Osteocyte (in vitro differentiated cells): ENCODE measurements at regions not wholly inside any gene's neighbourhood (a gene's known extent, or its start where the extent isn't known, plus 50 kb on each side); places are given as distances from the start of the nearest gene placed in this dataset.
A peak's percentile ranks its signal among the peaks of the same experiment; 100 is the strongest.
"Not testable (repeated sequence)": the region's sequence is repeated elsewhere in the genome, so short reads cannot be mapped to it uniquely, and the experiment has no call there.

Source experiments
- DNase-seq: peaks from one replicate; pipeline ENCODE4 v3.0.0; 2021; ENCODE audit warnings: mixed read lengths; ENCODE audit not compliant: unreplicated experiment; ENCODE audit errors: extremely low spot score
- H3K27ac Mint-ChIP-seq: one replicate; pipeline ENCODE4 v1.8.0; 2021; ENCODE audit warnings: mild to moderate bottlenecking, mixed read lengths; ENCODE audit not compliant: unreplicated experiment
- H3K27me3 Mint-ChIP-seq: one replicate; pipeline ENCODE4 v1.8.0; 2021; ENCODE audit warnings: mixed read lengths; ENCODE audit not compliant: unreplicated experiment
- H3K36me3 Mint-ChIP-seq: one replicate; pipeline ENCODE4 v1.8.0; 2021; ENCODE audit warnings: mixed read lengths; ENCODE audit not compliant: unreplicated experiment
- H3K4me1 Mint-ChIP-seq: one replicate; pipeline ENCODE4 v1.8.0; 2021; ENCODE audit warnings: mixed read lengths; ENCODE audit not compliant: unreplicated experiment
- H3K4me3 Mint-ChIP-seq: one replicate; pipeline ENCODE4 v1.8.0; 2021; ENCODE audit warnings: mild to moderate bottlenecking, moderate library complexity, mixed read lengths; ENCODE audit not compliant: unreplicated experiment
- H3K9me3 Mint-ChIP-seq: one replicate; pipeline ENCODE4 v1.8.0; 2021; ENCODE audit warnings: mixed read lengths; ENCODE audit not compliant: unreplicated experiment
- TF ChIP-seq, protein P1 (sequence below): fragments of 200-600 bp; sonication (generic); IDR thresholded peaks from 2 replicates; pipeline ENCODE4 v1.5.0; 2021; ENCODE audit warnings: antibody characterized with exemption, mild to moderate bottlenecking, moderate library complexity

- Mint-ChIP-seq H3K27ac (peak overlapping the region; percentile 74), H3K4me3 (no peak overlapping the region), H3K4me1 (peaks cover 40% of the 10 kb centered on the region), H3K27me3 (no peaks in the 10 kb centered on the region), H3K36me3 (no peaks in the 10 kb centered on the region), H3K9me3 (no peaks in the 10 kb centered on the region)
- DNase-seq = no peak
- TF ChIP-seq, protein P1, sequence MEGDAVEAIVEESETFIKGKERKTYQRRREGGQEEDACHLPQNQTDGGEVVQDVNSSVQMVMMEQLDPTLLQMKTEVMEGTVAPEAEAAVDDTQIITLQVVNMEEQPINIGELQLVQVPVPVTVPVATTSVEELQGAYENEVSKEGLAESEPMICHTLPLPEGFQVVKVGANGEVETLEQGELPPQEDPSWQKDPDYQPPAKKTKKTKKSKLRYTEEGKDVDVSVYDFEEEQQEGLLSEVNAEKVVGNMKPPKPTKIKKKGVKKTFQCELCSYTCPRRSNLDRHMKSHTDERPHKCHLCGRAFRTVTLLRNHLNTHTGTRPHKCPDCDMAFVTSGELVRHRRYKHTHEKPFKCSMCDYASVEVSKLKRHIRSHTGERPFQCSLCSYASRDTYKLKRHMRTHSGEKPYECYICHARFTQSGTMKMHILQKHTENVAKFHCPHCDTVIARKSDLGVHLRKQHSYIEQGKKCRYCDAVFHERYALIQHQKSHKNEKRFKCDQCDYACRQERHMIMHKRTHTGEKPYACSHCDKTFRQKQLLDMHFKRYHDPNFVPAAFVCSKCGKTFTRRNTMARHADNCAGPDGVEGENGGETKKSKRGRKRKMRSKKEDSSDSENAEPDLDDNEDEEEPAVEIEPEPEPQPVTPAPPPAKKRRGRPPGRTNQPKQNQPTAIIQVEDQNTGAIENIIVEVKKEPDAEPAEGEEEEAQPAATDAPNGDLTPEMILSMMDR = no peak
Observed at GRCh38 chr5:17021602-17021932, 85.5 kb upstream of the MYO10 start.

GRCh38 chr5:17022296-17022695, 86.2 kb upstream of the MYO10 start:
- Mint-ChIP-seq H3K27ac (peak overlapping the region; percentile 74), H3K27me3 (no peaks in the 10 kb centered on the region), H3K4me1 (peaks cover 40% of the 10 kb centered on the region), H3K9me3 (no peaks in the 10 kb centered on the region), H3K4me3 (no peak overlapping the region), H3K36me3 (no peaks in the 10 kb centered on the region)
- DNase-seq = no peak
- TF ChIP-seq, protein P1 = no peak

DNA sequence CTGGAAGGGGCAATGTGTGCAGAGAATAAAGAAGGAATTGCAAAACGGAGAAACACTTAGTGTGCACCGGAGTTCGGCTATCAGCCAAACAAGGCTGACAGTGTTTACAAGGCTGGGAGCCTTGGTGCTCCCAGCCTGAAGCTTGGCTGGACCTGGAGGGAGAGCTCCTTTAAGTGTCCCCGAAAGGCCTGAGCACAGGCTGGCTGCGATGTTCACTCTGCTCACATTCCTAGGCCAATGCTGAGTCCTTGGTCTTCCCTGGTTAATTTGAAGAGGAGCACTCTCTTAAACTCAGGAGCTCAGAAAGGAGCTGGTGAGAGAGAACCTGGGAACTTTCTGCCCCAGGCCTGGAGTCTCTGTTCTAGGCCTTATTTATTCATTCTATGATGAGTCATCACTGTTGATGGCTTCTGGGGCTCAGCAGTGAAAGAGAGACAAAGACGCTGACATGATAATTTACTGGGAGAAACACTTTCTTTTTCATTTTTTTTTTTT, 88.6 kb upstream of the MYO10 start:
- Mint-ChIP-seq H3K4me1 (peaks cover 40% of the 10 kb centered on the region), H3K27ac (peak overlapping the region; percentile 88)

GRCh38 chr5:17031659-17032277, 95.7 kb upstream of the MYO10 start:
- H3K4me1 Mint-ChIP-seq, H3K36me3 Mint-ChIP-seq, H3K27ac Mint-ChIP-seq, H3K27me3 Mint-ChIP-seq, H3K9me3 Mint-ChIP-seq, H3K4me3 Mint-ChIP-seq, DNase-seq: not testable (repeated sequence)

More for the DNA sequence above, 88.6 kb upstream of the MYO10 start:
- no peak for DNase-seq
- Mint-ChIP-seq H3K27me3 (no peaks in the 10 kb centered on the region), H3K4me3 (no peak overlapping the region), H3K9me3 (no peaks in the 10 kb centered on the region), H3K36me3 (no peaks in the 10 kb centered on the region)
- TF ChIP-seq, protein P1 = no peak

DNA sequence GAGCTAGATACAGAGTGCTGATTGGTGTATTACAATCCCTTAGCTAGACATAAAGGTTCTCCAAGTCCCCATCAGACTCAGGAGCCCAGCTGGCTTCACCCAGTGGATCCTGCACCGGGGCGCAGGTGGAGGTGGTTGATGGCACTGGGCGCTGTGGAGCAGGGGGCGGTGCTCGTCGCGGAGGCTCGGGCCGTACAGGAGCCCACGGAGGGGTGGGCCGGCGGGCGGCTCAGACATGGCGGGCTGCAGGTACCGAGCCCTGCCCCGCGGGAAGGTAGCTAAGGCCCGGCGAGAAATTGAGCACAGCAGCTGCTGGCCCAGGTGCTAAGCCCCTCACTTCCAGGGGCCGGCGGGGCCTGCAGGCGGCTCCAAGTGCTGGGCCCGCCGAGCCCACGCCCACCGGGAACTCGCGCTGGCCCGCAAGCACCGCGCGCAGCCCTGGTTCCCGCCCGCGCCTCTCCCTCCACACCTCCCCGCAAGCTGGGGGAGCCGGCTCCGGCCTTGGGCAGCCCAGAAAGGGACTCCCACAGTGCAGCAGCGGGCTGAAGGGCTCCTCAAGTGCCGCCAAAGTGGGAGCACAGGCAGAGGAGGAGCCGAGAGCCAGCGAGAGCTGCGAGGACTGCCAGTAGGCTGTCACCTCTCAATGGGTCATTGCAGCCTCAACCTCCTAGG, 96.4 kb upstream of the MYO10 start:
- H3K9me3 Mint-ChIP-seq, DNase-seq, H3K4me3 Mint-ChIP-seq, H3K4me1 Mint-ChIP-seq, H3K27ac Mint-ChIP-seq, H3K27me3 Mint-ChIP-seq, H3K36me3 Mint-ChIP-seq: not testable (repeated sequence)

- H3K9me3 Mint-ChIP-seq, H3K36me3 Mint-ChIP-seq, H3K4me3 Mint-ChIP-seq, H3K27me3 Mint-ChIP-seq, H3K27ac Mint-ChIP-seq, H3K4me1 Mint-ChIP-seq, DNase-seq: not testable (repeated sequence)
Observed at GRCh38 chr5:17034992-17035391, 98.9 kb upstream of the MYO10 start.
